H1 (cell line): ENCODE measurements at regions not wholly inside any gene's neighbourhood (a gene's known extent, or its start where the extent isn't known, plus 50 kb on each side); places are given as distances from the start of the nearest gene placed in this dataset.

Experiments used
- RAD21 ChIP-seq, 2 experiments: IDR thresholded peaks in 1 of 2; conservative IDR thresholded peaks in 1 of 2; 2 replicates each; pipeline ENCODE4 v1.6.1; 2011; ENCODE audit warnings: low read depth in 2 of 2, low read length in 2 of 2, improper control_type of control experiment in 1 of 2, inconsistent platforms in 1 of 2, mild to moderate bottlenecking in 1 of 2, moderate library complexity in 1 of 2
- RXRA ChIP-seq: IDR thresholded peaks from 2 replicates; pipeline ENCODE4 v1.6.1; 2011; ENCODE audit warnings: low read depth, mild to moderate bottlenecking, low read length, moderate library complexity; ENCODE audit not compliant: insufficient read depth
- TEAD4 ChIP-seq: IDR thresholded peaks from 2 replicates; pipeline ENCODE4 v1.6.1; 2012; ENCODE audit warnings: low read depth, low read length, inconsistent platforms, mixed read lengths

- TF ChIP-seq RAD21 (IDR thresholded peaks at IDR 0.05 in 1 of 2, conservative IDR thresholded peaks at IDR 0.05 in 1 of 2; ENCODE audit: low read depth in 2 of 2, low read length in 2 of 2) (no peak), TEAD4 (no peak), RXRA (no peak)
Measured at GRCh38 chr3:7927015-7927414, 574.6 kb upstream of the LMCD1 start (continued).
